Sigmoid colon (tissue), 6 donors: ENCODE measurements at regions not wholly inside any gene's neighbourhood (a gene's known extent, or its start where the extent isn't known, plus 50 kb on each side); places are given as distances from the start of the nearest gene placed in this dataset.

Experiments
- DNase-seq: peaks from one replicate; pipeline ENCODE4 v3.0.0-alpha.2; 2019
- H3K27ac ChIP-seq, 4 donors: fragments of 200-600 bp; sonication (generic); one replicate each; pipeline ENCODE4 v1.5.1; 2016 to 2019; ENCODE audit warnings: mild to moderate bottlenecking in 1 of 4
- H3K27me3 ChIP-seq, 3 donors: fragments of 200-600 bp; sonication (generic); one replicate each; pipeline ENCODE4 v1.5.1; 2019; ENCODE audit warnings: mild to moderate bottlenecking in 1 of 3
- H3K36me3 ChIP-seq, 4 donors: fragments of 200-600 bp; sonication (generic); one replicate each; pipeline ENCODE4 v1.5.1; 2016 to 2019
- H3K4me1 ChIP-seq, 4 donors: fragments of 200-600 bp; sonication (generic); one replicate each; pipeline ENCODE4 v1.5.1; 2017 to 2019
- H3K4me3 ChIP-seq, 4 donors: fragments of 200-600 bp; sonication (generic); one replicate each; pipeline ENCODE4 v1.5.1; 2017 to 2019; ENCODE audit warnings: mild to moderate bottlenecking in 2 of 4, moderate library complexity in 1 of 4
- H3K9me3 ChIP-seq, 4 donors: fragments of 200-600 bp in 3 of 4; sonication (generic) in 3 of 4; one replicate each; pipeline versions ENCODE4 v1.5.1 to v1.6.1; 2013 to 2019
- EP300 ChIP-seq, 4 donors: sonication (generic); formaldehyde crosslinking; IDR thresholded peaks; one replicate each; pipeline ENCODE4 v1.6.1; 2017; ENCODE audit warnings: antibody characterized with exemption in 4 of 4
- POLR2A ChIP-seq, 2 donors: fragments of 450-650 bp; IDR thresholded peaks; one replicate each; pipeline ENCODE4 v1.6.1; 2016; ENCODE audit warnings: antibody characterized with exemption in 2 of 2, mild to moderate bottlenecking in 2 of 2, moderate library complexity in 2 of 2
- POLR2AphosphoS5 ChIP-seq, 4 donors: sonication (generic); formaldehyde crosslinking; IDR thresholded peaks; one replicate each; pipeline ENCODE4 v1.6.1; 2017; ENCODE audit warnings: antibody characterized with exemption in 4 of 4
- WGBS, 2 donors: extraction: QIAGEN DNeasy Blood & Tissue Kit; methylation state at CpG; one replicate each; pipeline ENCODE4 v1.1.7; 2013; 5-methylcytosine and 5-hydroxymethylcytosine counted together
- intact Hi-C: fragments of 100-400 bp; cut with DNase I; formaldehyde crosslinking; loops from one replicate; pipeline ENCODE4 v1.15.1; 2023
- TF ChIP-seq, protein P1 (sequence below), 4 experiments: fragments of 450-650 bp in 3 of 4; fragments of 200-600 bp in 1 of 4; IDR thresholded peaks; one replicate each; pipeline ENCODE4 v1.5.1; 2016 to 2019; ENCODE audit warnings: antibody characterized with exemption in 4 of 4, mild to moderate bottlenecking in 3 of 4, moderate library complexity in 2 of 4
- donor health status: healthy with polysubstance abuse.
- donor health status: healthy.

DNA sequence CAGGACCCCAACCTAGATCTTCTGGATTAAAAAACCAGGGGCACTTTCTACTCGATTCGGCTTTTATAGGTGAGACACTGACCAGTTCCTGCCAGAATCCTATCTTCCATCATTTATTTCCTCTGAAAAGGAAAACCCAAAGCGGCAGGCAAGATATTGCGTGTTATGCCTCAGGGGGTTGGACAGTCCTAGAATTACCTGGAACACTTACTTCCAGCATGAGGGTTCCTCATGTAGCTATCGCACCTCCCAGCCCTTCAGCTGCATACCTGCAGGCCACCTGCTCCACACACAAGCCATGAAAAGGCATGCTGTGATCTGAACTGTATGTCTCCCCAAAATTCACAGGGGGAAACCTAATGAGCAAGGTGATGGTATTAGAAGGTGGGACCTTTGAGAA lies 58.3 kb upstream of the DLG1 start:
- 93 to 96% methylated on average over 5 of the region's 5 CpGs for WGBS, 2 donors
- Histone ChIP-seq H3K9me3 (no peaks in the 10 kb centered on the region), H3K27ac (no peak overlapping the region), H3K4me1 (peaks cover 0 to 39% (median 34%) of the 10 kb centered on the region in 4 donors), H3K4me3 (peak overlapping the region in 1 of 4 donors; percentile 4), H3K36me3 (no peaks in the 10 kb centered on the region), H3K27me3 (no peaks in the 10 kb centered on the region)
- intact Hi-C loops, result loop anchor here (10.0 kb wide), 1 partner anchor 98 kb away; no protein-coding TSS in a partner anchor
- TF ChIP-seq POLR2AphosphoS5 (IDR thresholded peaks at IDR 0.05) (no peak), EP300 (IDR thresholded peaks at IDR 0.05) (no peak), POLR2A (IDR thresholded peaks at IDR 0.05) (no peak)
- TF ChIP-seq, protein P1, sequence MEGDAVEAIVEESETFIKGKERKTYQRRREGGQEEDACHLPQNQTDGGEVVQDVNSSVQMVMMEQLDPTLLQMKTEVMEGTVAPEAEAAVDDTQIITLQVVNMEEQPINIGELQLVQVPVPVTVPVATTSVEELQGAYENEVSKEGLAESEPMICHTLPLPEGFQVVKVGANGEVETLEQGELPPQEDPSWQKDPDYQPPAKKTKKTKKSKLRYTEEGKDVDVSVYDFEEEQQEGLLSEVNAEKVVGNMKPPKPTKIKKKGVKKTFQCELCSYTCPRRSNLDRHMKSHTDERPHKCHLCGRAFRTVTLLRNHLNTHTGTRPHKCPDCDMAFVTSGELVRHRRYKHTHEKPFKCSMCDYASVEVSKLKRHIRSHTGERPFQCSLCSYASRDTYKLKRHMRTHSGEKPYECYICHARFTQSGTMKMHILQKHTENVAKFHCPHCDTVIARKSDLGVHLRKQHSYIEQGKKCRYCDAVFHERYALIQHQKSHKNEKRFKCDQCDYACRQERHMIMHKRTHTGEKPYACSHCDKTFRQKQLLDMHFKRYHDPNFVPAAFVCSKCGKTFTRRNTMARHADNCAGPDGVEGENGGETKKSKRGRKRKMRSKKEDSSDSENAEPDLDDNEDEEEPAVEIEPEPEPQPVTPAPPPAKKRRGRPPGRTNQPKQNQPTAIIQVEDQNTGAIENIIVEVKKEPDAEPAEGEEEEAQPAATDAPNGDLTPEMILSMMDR (IDR thresholded peaks at IDR 0.05), result no peak
- DNase-seq, result no peak

DNA sequence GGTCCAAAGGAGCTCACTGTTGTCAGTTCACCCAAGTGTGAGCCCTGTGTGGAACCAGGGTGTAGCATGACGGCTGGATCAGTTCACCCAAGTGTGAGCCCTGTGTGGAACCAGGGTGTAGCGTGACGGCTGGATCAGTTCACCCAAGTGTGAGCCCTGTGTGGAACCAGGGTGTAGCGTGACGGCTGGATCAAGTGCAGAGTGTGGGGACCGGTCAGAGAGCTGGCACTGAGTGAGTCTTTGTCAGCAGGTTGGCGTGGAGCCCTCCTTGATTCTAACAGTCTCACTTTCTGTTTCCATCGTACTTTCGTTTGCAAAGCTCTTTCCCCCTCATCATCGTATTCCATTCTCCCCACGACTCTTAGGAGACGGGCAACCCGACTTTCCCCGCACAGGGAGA lies 57.9 kb upstream of the DLG1 start:
- no peak for TF ChIP-seq POLR2AphosphoS5 (IDR thresholded peaks at IDR 0.05)
- TF ChIP-seq, protein P1 (IDR thresholded peaks at IDR 0.05), result no peak
- no peak for TF ChIP-seq POLR2A (IDR thresholded peaks at IDR 0.05)
- no peak for TF ChIP-seq EP300 (IDR thresholded peaks at IDR 0.05)
- H3K27me3 ChIP-seq, result no peaks in the 10 kb centered on the region
- no peak overlapping the region for H3K27ac ChIP-seq
- no peaks in the 10 kb centered on the region for H3K9me3 ChIP-seq
- intact Hi-C loops, result loop anchor here (10.0 kb wide), 1 partner anchor 99 kb away; no protein-coding TSS in a partner anchor
- DNase-seq, result no peak
- no peaks in the 10 kb centered on the region for H3K36me3 ChIP-seq
- peaks cover 0 to 42% (median 37%) of the 10 kb centered on the region in 4 donors for H3K4me1 ChIP-seq
- peak overlapping the region in 1 of 4 donors; percentile 4 for H3K4me3 ChIP-seq
- 76 to 79% methylated on average over 14 of the region's 14 CpGs for WGBS, 2 donors

DNA sequence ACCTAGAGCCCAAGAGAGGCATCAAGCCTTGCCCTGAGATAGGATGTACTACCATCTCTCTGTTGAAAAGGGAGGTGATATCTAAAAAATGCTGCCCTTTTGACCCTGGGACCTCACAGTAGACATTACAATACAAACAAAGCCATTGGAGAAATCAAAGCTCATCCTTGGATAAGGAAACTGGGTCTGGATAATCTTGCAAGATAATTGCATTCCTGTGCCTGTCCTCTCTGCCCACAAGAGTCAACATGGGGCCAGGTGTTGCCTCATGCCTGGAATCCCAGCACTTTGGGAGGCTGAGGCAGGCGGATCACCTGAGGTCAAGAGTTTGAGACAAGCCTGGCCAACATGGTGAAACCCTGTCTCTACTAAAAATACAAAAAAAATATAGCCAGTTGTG lies 57.3 kb upstream of the DLG1 start:
- no peak overlapping the region for H3K27ac ChIP-seq
- 82 to 96% methylated on average over 1 of the region's 1 CpG for WGBS, 2 donors
- no peaks in the 10 kb centered on the region for H3K27me3 ChIP-seq
- intact Hi-C loops, result loop anchor here (10.0 kb wide), 1 partner anchor 99 kb away; no protein-coding TSS in a partner anchor
- H3K36me3 ChIP-seq, result no peaks in the 10 kb centered on the region
- no peak for TF ChIP-seq POLR2A (IDR thresholded peaks at IDR 0.05)
- TF ChIP-seq, protein P1 (IDR thresholded peaks at IDR 0.05), result no peak
- TF ChIP-seq EP300 (IDR thresholded peaks at IDR 0.05), result no peak
- no peak for TF ChIP-seq POLR2AphosphoS5 (IDR thresholded peaks at IDR 0.05)
- no peak for DNase-seq
- no peak overlapping the region for H3K4me3 ChIP-seq
- no peaks in the 10 kb centered on the region for H3K9me3 ChIP-seq
- H3K4me1 ChIP-seq, result peaks cover 0 to 42% (median 37%) of the 10 kb centered on the region in 4 donors

DNA sequence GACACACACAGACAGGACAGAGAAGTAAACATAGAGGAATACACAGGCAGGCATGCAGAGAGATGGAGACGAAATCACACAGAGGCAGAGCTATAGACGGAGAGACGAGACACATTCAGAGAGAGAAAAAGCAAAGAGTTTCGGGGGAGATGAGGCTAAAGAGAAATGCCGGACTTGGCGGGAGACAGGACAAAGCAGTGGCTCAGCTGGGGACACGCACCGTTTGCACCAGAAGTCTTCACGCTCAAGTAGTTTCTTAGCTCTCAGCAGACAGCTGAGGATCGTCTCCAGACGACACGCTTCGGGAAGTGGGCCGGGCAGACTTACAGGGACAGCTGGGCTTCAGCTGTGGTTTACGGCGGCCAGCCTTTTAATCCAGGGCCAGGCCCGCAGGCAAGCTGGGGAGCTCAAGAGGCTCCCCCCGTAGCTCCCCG lies 56.2 kb upstream of the DLG1 start:
- TF ChIP-seq POLR2AphosphoS5 (IDR thresholded peaks at IDR 0.05) (peak in 3 of 4 donors; percentile 67 to 75 (median 67)), POLR2A (IDR thresholded peaks at IDR 0.05) (no peak)
- Histone ChIP-seq H3K9me3 (no peaks in the 10 kb centered on the region), H3K27me3 (no peaks in the 10 kb centered on the region), H3K4me3 (peak overlapping the region in 3 of 4 donors; percentile 4 to 26 (median 13)), H3K36me3 (no peaks in the 10 kb centered on the region), H3K27ac (peak overlapping the region in 3 of 4 donors; percentile 42 to 75 (median 71)), H3K4me1 (peaks cover 0 to 42% (median 37%) of the 10 kb centered on the region in 4 donors)
- 58 to 81% methylated on average over 19 of the region's 19 CpGs for WGBS, 2 donors
- intact Hi-C loops, result loop anchor here (5.0 to 10.0 kb wide), 2 partner anchors 57 to 100 kb away; partner anchors contain the start of gene DLG1
- DNase-seq, result peak; percentile 88

DNA sequence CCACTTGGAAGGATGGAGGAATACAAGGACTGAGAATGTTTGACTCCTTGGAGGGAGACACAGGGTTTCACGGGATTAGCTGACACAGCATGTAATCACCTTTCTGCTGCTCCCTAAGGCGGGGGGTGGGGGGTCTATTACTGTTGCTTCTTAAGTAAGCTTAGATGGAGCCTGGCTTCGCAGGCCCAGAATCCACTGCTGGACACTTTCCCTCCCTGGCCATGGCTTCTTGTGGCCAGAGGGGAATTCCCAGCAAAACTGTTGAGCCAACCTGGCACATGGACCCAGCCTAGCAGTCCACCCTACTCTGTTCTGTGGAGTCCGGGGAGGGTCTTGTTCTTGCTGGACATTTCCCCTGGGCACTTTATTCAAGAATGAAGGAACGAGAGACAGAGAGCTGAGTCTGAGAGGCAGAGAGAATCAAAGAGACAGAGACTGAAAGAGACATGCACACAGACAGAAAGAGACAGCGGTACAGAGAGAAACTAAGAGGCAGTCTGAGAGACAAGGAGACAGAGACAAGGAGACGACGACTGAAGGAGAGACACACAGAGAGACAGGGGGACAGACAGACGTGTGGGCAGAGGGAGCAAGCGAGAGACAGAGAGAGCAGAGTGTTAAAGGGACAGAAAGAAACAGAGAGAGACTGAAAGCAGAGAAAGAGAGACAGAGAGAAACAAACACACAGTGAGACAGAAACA lies 55.6 kb upstream of the DLG1 start:
- H3K4me3 ChIP-seq, result peak overlapping the region in 3 of 4 donors; percentile 4 to 26 (median 13)
- TF ChIP-seq POLR2A (IDR thresholded peaks at IDR 0.05) (no peak), POLR2AphosphoS5 (IDR thresholded peaks at IDR 0.05) (no peak), EP300 (IDR thresholded peaks at IDR 0.05) (no peak)
- TF ChIP-seq, protein P1 (IDR thresholded peaks at IDR 0.05), result no peak
- WGBS, 2 donors, result 76 to 80% methylated on average over 10 of the region's 10 CpGs
- intact Hi-C loops, result loop anchor here (5.0 to 10.0 kb wide), 2 partner anchors 57 to 101 kb away; partner anchors contain the start of gene DLG1
- peak overlapping the region in 3 of 4 donors; percentile 42 to 75 (median 71) for H3K27ac ChIP-seq
- DNase-seq, result no peak
- peaks cover 0 to 42% (median 37%) of the 10 kb centered on the region in 4 donors for H3K4me1 ChIP-seq
- no peaks in the 10 kb centered on the region for H3K36me3 ChIP-seq
- no peaks in the 10 kb centered on the region for H3K9me3 ChIP-seq
- H3K27me3 ChIP-seq, result no peaks in the 10 kb centered on the region
